ENCODE measurements at regions not wholly inside any gene's neighbourhood (a gene's known extent, or its start where the extent isn't known, plus 50 kb on each side); places are given as distances from the start of the nearest gene placed in this dataset.

- TF ChIP-seq, protein P1, sequence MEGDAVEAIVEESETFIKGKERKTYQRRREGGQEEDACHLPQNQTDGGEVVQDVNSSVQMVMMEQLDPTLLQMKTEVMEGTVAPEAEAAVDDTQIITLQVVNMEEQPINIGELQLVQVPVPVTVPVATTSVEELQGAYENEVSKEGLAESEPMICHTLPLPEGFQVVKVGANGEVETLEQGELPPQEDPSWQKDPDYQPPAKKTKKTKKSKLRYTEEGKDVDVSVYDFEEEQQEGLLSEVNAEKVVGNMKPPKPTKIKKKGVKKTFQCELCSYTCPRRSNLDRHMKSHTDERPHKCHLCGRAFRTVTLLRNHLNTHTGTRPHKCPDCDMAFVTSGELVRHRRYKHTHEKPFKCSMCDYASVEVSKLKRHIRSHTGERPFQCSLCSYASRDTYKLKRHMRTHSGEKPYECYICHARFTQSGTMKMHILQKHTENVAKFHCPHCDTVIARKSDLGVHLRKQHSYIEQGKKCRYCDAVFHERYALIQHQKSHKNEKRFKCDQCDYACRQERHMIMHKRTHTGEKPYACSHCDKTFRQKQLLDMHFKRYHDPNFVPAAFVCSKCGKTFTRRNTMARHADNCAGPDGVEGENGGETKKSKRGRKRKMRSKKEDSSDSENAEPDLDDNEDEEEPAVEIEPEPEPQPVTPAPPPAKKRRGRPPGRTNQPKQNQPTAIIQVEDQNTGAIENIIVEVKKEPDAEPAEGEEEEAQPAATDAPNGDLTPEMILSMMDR (IDR thresholded peaks at IDR 0.05; ENCODE audit: unreplicated experiment in 3 of 3), result no peak
- no peak overlapping the region for H3K4me3 Mint-ChIP-seq
- H3K27me3 Mint-ChIP-seq (ENCODE audit: low read depth), result peaks cover 18% of the 10 kb centered on the region
- H3K4me1 Mint-ChIP-seq, result no peaks in the 10 kb centered on the region
- H3K27ac Mint-ChIP-seq, result no peak overlapping the region
- no peaks in the 10 kb centered on the region for H3K9me3 Mint-ChIP-seq
- H3K36me3 Mint-ChIP-seq (ENCODE audit: low read depth), result no peaks in the 10 kb centered on the region
These were observed 536.3 kb downstream of the GRIN2A start for GRCh38 chr16:9645911-9646310.

DNA sequence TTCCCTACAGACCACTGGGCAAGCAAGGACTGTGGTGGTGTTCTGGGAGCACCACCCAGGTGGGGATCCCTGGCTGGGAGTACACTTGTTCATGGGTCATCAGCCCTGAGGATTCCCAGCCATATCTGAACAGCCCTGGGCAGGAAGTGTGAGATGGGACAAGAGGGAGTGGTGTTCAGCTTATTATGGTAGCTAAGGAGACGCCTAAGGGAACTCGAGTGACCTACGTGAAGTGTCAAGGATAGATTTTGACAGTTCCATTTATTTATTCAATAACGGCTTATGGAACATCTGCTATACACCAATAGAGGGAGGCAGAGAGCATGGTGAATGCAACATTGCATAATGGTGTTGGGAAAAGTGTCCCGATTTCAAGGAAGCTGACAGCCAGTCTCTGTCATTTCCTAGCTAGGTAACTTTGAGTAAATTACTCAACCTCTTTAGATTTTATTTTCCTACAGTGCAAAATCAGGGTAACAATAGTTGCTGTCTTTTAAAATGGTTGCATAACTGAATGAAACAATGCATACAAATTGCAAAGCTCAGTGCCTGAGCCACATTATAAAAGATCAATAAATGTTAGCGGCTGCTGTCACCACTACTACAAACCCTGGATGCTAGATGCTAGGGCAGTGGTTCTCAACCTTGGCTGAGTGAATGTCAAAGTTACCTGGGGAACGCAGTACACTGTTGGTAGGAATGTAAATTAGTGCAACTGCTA is 534.1 kb downstream of the GRIN2A start:
- H3K27me3 Mint-ChIP-seq (ENCODE audit: low read depth), result peaks cover 22% of the 10 kb centered on the region

DNA sequence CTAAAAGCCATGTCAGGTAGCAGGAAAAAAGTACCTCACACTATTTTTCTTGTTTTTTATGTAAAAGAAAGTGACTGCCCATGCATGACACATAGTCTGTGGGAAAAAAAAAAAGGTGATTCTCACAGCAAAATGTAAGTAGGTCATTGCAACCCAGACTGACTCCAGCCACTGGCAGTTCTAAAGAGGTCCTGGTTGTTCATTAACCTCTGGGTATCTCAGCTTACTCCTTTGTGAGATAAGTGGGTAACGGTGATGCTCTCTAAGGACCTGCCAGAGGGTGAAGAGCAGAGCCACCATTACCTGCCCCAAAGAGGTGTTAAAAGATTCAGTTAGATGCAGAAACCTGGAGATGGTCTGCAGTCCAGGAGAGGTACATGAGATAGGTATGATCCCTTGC is 531.9 kb downstream of the GRIN2A start:
- TF ChIP-seq, protein P1 (IDR thresholded peaks at IDR 0.05; ENCODE audit: unreplicated experiment in 3 of 3), result no peak
- Mint-ChIP-seq H3K27ac (peak overlapping the region; percentile 40 to 75 (median 44)), H3K9me3 (no peaks in the 10 kb centered on the region), H3K36me3 (ENCODE audit: low read depth) (no peaks in the 10 kb centered on the region), H3K4me1 (no peaks in the 10 kb centered on the region), H3K27me3 (ENCODE audit: low read depth) (peaks cover 18% of the 10 kb centered on the region), H3K4me3 (no peak overlapping the region)

More for the DNA sequence above, 534.1 kb downstream of the GRIN2A start:
- Mint-ChIP-seq H3K4me1 (no peaks in the 10 kb centered on the region), H3K36me3 (ENCODE audit: low read depth) (no peaks in the 10 kb centered on the region), H3K27ac (no peak overlapping the region), H3K9me3 (no peaks in the 10 kb centered on the region), H3K4me3 (no peak overlapping the region)
- TF ChIP-seq, protein P1 (IDR thresholded peaks at IDR 0.05; ENCODE audit: unreplicated experiment in 3 of 3), result peak; percentile 53 to 67 (median 64)

GRCh38 chr16:9655051-9655450 is 527.2 kb downstream of the GRIN2A start:
- Mint-ChIP-seq H3K9me3 (no peaks in the 10 kb centered on the region), H3K4me3 (no peak overlapping the region), H3K4me1 (peaks cover 6% of the 10 kb centered on the region), H3K36me3 (ENCODE audit: low read depth) (no peaks in the 10 kb centered on the region), H3K27ac (no peak overlapping the region), H3K27me3 (ENCODE audit: low read depth) (peaks cover 27% of the 10 kb centered on the region)
- TF ChIP-seq, protein P1 (IDR thresholded peaks at IDR 0.05; ENCODE audit: unreplicated experiment in 3 of 3), result no peak

GRCh38 chr16:9657641-9658040 is 524.6 kb downstream of the GRIN2A start:
- TF ChIP-seq, protein P1 (IDR thresholded peaks at IDR 0.05; ENCODE audit: unreplicated experiment in 3 of 3), result no peak
- H3K36me3 Mint-ChIP-seq (ENCODE audit: low read depth), result no peaks in the 10 kb centered on the region
- H3K27me3 Mint-ChIP-seq (ENCODE audit: low read depth), result peaks cover 35% of the 10 kb centered on the region

DNA sequence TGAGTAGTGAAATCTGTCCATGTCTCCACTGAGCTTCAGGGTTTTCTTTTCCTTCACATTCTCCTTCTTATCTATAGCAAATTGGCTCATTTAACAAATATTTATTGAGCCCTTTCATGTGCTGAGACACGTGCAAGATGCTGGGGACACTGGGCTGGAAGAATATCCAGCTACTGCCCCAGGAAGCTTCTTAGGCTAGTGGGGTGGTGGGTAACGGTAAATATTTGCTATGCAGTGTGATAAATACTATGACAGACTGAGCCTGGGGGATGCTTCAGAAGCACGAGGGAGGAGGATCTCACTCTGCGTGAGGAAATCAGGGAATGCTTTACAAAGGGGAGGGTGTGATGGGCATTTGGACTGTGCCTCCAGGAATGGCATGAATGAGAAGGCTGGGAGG is 524.1 kb downstream of the GRIN2A start:
- Mint-ChIP-seq H3K36me3 (ENCODE audit: low read depth) (no peaks in the 10 kb centered on the region), H3K9me3 (no peaks in the 10 kb centered on the region), H3K27me3 (ENCODE audit: low read depth) (peaks cover 35% of the 10 kb centered on the region), H3K27ac (no peak overlapping the region), H3K4me1 (peaks cover 24% of the 10 kb centered on the region), H3K4me3 (no peak overlapping the region)
- TF ChIP-seq, protein P1 (IDR thresholded peaks at IDR 0.05; ENCODE audit: unreplicated experiment in 3 of 3), result no peak

More at GRCh38 chr16:9657641-9658040, 524.6 kb downstream of the GRIN2A start:
- no peak overlapping the region for H3K4me3 Mint-ChIP-seq
- peaks cover 24% of the 10 kb centered on the region for H3K4me1 Mint-ChIP-seq
- no peaks in the 10 kb centered on the region for H3K9me3 Mint-ChIP-seq
- H3K27ac Mint-ChIP-seq, result no peak overlapping the region
